ENCODE measurements at regions not wholly inside any gene's neighbourhood (a gene's known extent, or its start where the extent isn't known, plus 50 kb on each side); places are given as distances from the start of the nearest gene placed in this dataset.

DNA sequence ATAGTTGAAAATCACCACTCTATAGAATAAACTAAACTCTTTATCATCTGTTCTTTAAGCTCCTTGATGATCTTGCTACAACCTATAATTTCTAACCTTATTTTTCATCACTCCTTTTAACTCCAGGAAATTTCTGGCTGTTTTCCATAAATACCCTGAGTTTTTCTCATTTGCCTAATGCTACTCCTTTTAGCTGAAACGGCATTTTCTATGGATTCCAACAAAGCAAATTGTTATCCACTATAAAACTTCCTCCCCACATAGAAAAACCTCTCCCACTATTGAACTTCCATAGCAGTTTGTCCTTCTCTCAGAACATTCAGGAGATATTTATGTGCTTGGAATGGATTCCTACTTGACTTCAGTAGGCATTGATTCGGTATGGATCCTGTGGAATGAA lies 122.8 kb downstream of the SLC41A2 start:
- CTCF ChIA-PET, result interaction anchor here (1.0 kb wide), 1 partner anchor 45 kb away, joined by 3 read pairs; no protein-coding TSS in a partner anchor
- no peaks in the 10 kb centered on the region for H3K27me3 Mint-ChIP-seq (ENCODE audit: unreplicated experiment)
- intact Hi-C loops (cut with micrococcal nuclease; ENCODE audit: unreplicated experiment), result no loop called here
- no peaks in the 10 kb centered on the region for H3K4me1 Mint-ChIP-seq (ENCODE audit: low read depth, unreplicated experiment)
- H3K4me3 Mint-ChIP-seq (ENCODE audit: low read depth, unreplicated experiment), result no peak overlapping the region
- no peaks in the 10 kb centered on the region for H3K9me3 Mint-ChIP-seq (ENCODE audit: low read depth, unreplicated experiment)
- H3K36me3 Mint-ChIP-seq (ENCODE audit: insufficient read depth, unreplicated experiment), result no peaks in the 10 kb centered on the region
- no peak overlapping the region for H3K27ac Mint-ChIP-seq (ENCODE audit: unreplicated experiment)
- no TSS peak for BruUV-seq (replicated peaks)
- no peak for DNase-seq
- TF ChIP-seq, protein P1, sequence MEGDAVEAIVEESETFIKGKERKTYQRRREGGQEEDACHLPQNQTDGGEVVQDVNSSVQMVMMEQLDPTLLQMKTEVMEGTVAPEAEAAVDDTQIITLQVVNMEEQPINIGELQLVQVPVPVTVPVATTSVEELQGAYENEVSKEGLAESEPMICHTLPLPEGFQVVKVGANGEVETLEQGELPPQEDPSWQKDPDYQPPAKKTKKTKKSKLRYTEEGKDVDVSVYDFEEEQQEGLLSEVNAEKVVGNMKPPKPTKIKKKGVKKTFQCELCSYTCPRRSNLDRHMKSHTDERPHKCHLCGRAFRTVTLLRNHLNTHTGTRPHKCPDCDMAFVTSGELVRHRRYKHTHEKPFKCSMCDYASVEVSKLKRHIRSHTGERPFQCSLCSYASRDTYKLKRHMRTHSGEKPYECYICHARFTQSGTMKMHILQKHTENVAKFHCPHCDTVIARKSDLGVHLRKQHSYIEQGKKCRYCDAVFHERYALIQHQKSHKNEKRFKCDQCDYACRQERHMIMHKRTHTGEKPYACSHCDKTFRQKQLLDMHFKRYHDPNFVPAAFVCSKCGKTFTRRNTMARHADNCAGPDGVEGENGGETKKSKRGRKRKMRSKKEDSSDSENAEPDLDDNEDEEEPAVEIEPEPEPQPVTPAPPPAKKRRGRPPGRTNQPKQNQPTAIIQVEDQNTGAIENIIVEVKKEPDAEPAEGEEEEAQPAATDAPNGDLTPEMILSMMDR (IDR thresholded peaks at IDR 0.05; ENCODE audit: unreplicated experiment), result no peak

- intact Hi-C loops (cut with micrococcal nuclease; ENCODE audit: unreplicated experiment), result no loop called here
- Mint-ChIP-seq H3K27ac (ENCODE audit: unreplicated experiment) (no peak overlapping the region), H3K36me3 (ENCODE audit: insufficient read depth, unreplicated experiment) (no peaks in the 10 kb centered on the region), H3K4me3 (ENCODE audit: low read depth, unreplicated experiment) (no peak overlapping the region), H3K9me3 (ENCODE audit: low read depth, unreplicated experiment) (no peaks in the 10 kb centered on the region), H3K4me1 (ENCODE audit: low read depth, unreplicated experiment) (no peaks in the 10 kb centered on the region), H3K27me3 (ENCODE audit: unreplicated experiment) (no peaks in the 10 kb centered on the region)
- BruUV-seq (replicated peaks), result no TSS peak
- TF ChIP-seq, protein P1 (IDR thresholded peaks at IDR 0.05; ENCODE audit: unreplicated experiment), result no peak
- CTCF ChIA-PET, result interaction anchor here (1.0 kb wide), 1 partner anchor 44 kb away, joined by 3 read pairs; no protein-coding TSS in a partner anchor
- no peak for DNase-seq
Observed at GRCh38 chr12:104834607-104835006, 123.5 kb downstream of the SLC41A2 start.

DNA sequence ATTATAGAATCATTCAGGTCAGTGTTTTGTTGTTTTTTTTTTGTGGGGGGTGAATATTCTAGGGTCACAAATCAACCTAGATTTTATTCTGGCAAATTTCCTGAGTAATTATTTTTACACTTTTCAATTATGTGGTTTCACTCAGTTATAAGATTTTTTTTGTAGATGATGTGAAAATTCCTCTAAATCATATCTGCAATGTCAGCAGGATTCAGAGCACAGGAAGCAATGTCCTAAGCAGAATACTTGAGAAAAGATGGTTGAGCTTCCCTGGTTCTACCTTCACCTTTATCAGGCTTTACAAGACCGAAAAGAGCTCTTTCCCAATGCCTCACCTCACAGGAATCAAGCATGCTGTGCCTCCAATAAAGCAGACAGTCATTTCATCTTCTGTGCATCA lies 124.3 kb downstream of the SLC41A2 start:
- no peaks in the 10 kb centered on the region for H3K27me3 Mint-ChIP-seq (ENCODE audit: unreplicated experiment)
- no peaks in the 10 kb centered on the region for H3K36me3 Mint-ChIP-seq (ENCODE audit: insufficient read depth, unreplicated experiment)
- H3K4me3 Mint-ChIP-seq (ENCODE audit: low read depth, unreplicated experiment), result no peak overlapping the region
- H3K9me3 Mint-ChIP-seq (ENCODE audit: low read depth, unreplicated experiment), result no peaks in the 10 kb centered on the region
- H3K4me1 Mint-ChIP-seq (ENCODE audit: low read depth, unreplicated experiment), result no peaks in the 10 kb centered on the region
- intact Hi-C loops (cut with micrococcal nuclease; ENCODE audit: unreplicated experiment), result no loop called here
- no peak overlapping the region for H3K27ac Mint-ChIP-seq (ENCODE audit: unreplicated experiment)
- DNase-seq, result no peak
- BruUV-seq (replicated peaks), result no TSS peak
- TF ChIP-seq, protein P1 (IDR thresholded peaks at IDR 0.05; ENCODE audit: unreplicated experiment), result no peak
- CTCF ChIA-PET, result interaction anchor here (0.8 kb wide), 1 partner anchor 618 kb away, joined by 3 read pairs; no protein-coding TSS in a partner anchor

GRCh38 chr12:104828015-104828414 lies 130.1 kb downstream of the SLC41A2 start:
- H3K27me3 Mint-ChIP-seq (ENCODE audit: unreplicated experiment), result no peaks in the 10 kb centered on the region
- CTCF ChIA-PET, result no interaction called here
- BruUV-seq (replicated peaks), result no TSS peak
- DNase-seq, result no peak
- no peak overlapping the region for H3K27ac Mint-ChIP-seq (ENCODE audit: unreplicated experiment)
- peaks cover 7% of the 10 kb centered on the region for H3K9me3 Mint-ChIP-seq (ENCODE audit: low read depth, unreplicated experiment)
- H3K4me3 Mint-ChIP-seq (ENCODE audit: low read depth, unreplicated experiment), result no peak overlapping the region
- H3K4me1 Mint-ChIP-seq (ENCODE audit: low read depth, unreplicated experiment), result no peaks in the 10 kb centered on the region
- TF ChIP-seq, protein P1 (IDR thresholded peaks at IDR 0.05; ENCODE audit: unreplicated experiment), result no peak
- intact Hi-C loops (cut with micrococcal nuclease; ENCODE audit: unreplicated experiment), result no loop called here
- no peaks in the 10 kb centered on the region for H3K36me3 Mint-ChIP-seq (ENCODE audit: insufficient read depth, unreplicated experiment)
